NCI-H1417 (cell line): ENCODE measurements at regions not wholly inside any gene's neighbourhood (a gene's known extent, or its start where the extent isn't known, plus 50 kb on each side); places are given as distances from the start of the nearest gene placed in this dataset.

ENCODE experiments used
- DNase-seq, 3 experiments: peaks; one replicate each; lab custom pipeline; 2025; lab: John Stamatoyannopoulos, UW

GRCh38 chr7:116420003-116420402 is 79.5 kb upstream of the CAV2 start:
- DNase-seq = no peak

GRCh38 chr7:116421298-116421697 is 78.2 kb upstream of the CAV2 start:
- no peak for DNase-seq

- no peak for DNase-seq
Observed at GRCh38 chr7:116422683-116423082, 76.9 kb upstream of the CAV2 start.

GRCh38 chr7:116423499-116423898 is 76.0 kb upstream of the CAV2 start:
- DNase-seq = no peak

- DNase-seq = no peak
Observed at GRCh38 chr7:116425647-116426209, 73.8 kb upstream of the CAV2 start.

- no peak for DNase-seq
Observed at GRCh38 chr7:116426428-116427156, 72.9 kb upstream of the CAV2 start.

- no peak for DNase-seq
Observed at GRCh38 chr7:116429986-116430619, 69.4 kb upstream of the CAV2 start.

- no peak for DNase-seq
Observed at GRCh38 chr7:116431787-116432526, 67.6 kb upstream of the CAV2 start.

- no peak for DNase-seq
Observed at GRCh38 chr7:116432527-116432916, 67.0 kb upstream of the CAV2 start.

GRCh38 chr7:116433246-116433645 is 66.3 kb upstream of the CAV2 start:
- no peak for DNase-seq

GRCh38 chr7:116434820-116435341 is 64.7 kb upstream of the CAV2 start:
- no peak for DNase-seq

- no peak for DNase-seq
Observed at GRCh38 chr7:116436305-116436826, 63.2 kb upstream of the CAV2 start.

GRCh38 chr7:116438267-116438666 is 61.3 kb upstream of the CAV2 start:
- DNase-seq = no peak

- DNase-seq = no peak
Observed at GRCh38 chr7:116439005-116439404, 60.5 kb upstream of the CAV2 start.

GRCh38 chr7:116439841-116440549 is 59.5 kb upstream of the CAV2 start:
- no peak for DNase-seq

- no peak for DNase-seq
Observed at GRCh38 chr7:116441534-116441933, 58.0 kb upstream of the CAV2 start.

GRCh38 chr7:116443101-116443523 is 56.4 kb upstream of the CAV2 start:
- DNase-seq = no peak

- DNase-seq = peak in 1 of 3 experiments; percentile 60
Observed at GRCh38 chr7:116443646-116444045, 55.9 kb upstream of the CAV2 start.

- DNase-seq = no peak
Observed at GRCh38 chr7:116445447-116446211, 53.9 kb upstream of the CAV2 start.

GRCh38 chr7:116446212-116446855 is 53.2 kb upstream of the CAV2 start:
- DNase-seq = no peak
